ENCODE measurements at regions not wholly inside any gene's neighbourhood (a gene's known extent, or its start where the extent isn't known, plus 50 kb on each side); places are given as distances from the start of the nearest gene placed in this dataset.

DNA sequence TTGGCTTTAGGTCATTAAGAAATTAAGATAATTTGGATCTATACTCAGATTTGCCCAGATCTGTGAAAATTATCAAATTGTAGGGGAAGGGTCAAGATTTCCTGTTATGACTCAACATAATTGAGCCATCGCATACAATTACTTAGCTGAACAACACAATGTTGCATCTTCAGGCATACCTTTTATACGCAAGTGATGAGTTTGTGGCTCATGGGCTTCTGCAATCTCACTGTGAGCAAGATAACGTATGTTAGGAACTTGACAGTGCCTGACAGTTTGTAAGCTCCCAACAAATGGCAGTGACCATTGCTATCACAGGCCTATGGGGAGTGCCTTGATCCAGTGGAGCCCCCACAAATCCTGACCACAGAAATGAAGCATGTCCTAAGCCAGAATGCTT, 199.7 kb downstream of the BCAT1 start:
- Histone ChIP-seq H3K4me1 (ENCODE audit: control insufficient read depth in 5 of 5, insufficient read depth in 5 of 5, low read length in 5 of 5) (peaks cover 0 to 46% (median 4%) of the 10 kb centered on the region in 5 donors), H3K27ac (ENCODE audit: low read depth in 1 of 2, low read length in 1 of 2) (no peak overlapping the region), H3K9me3 (ENCODE audit: control insufficient read depth in 4 of 4, insufficient read depth in 3 of 4, low read length in 3 of 4) (peaks cover 0 to 3% (median 0%) of the 10 kb centered on the region in 4 donors), H3K36me3 (ENCODE audit: control insufficient read depth in 4 of 4, insufficient read depth in 4 of 4, low read length in 4 of 4) (no peaks in the 10 kb centered on the region), H3K9ac (ENCODE audit: insufficient read depth in 1 of 2, low read length in 2 of 2) (no peak overlapping the region), H3K27me3 (ENCODE audit: control insufficient read depth in 3 of 3, insufficient read depth in 3 of 3, low read length in 2 of 3) (no peaks in the 10 kb centered on the region), H3K4me3 (no peak overlapping the region)
- 90 to 92% methylated on average over 3 of the region's 3 CpGs for WGBS, 2 donors
- no peak for DNase-seq
- TF ChIP-seq, protein P1, sequence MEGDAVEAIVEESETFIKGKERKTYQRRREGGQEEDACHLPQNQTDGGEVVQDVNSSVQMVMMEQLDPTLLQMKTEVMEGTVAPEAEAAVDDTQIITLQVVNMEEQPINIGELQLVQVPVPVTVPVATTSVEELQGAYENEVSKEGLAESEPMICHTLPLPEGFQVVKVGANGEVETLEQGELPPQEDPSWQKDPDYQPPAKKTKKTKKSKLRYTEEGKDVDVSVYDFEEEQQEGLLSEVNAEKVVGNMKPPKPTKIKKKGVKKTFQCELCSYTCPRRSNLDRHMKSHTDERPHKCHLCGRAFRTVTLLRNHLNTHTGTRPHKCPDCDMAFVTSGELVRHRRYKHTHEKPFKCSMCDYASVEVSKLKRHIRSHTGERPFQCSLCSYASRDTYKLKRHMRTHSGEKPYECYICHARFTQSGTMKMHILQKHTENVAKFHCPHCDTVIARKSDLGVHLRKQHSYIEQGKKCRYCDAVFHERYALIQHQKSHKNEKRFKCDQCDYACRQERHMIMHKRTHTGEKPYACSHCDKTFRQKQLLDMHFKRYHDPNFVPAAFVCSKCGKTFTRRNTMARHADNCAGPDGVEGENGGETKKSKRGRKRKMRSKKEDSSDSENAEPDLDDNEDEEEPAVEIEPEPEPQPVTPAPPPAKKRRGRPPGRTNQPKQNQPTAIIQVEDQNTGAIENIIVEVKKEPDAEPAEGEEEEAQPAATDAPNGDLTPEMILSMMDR (IDR thresholded peaks at IDR 0.05; ENCODE audit: control extremely low read depth, extremely low read depth): no peak
- no peak for ATAC-seq (ENCODE audit: insufficient read depth, low FRiP score)

DNA sequence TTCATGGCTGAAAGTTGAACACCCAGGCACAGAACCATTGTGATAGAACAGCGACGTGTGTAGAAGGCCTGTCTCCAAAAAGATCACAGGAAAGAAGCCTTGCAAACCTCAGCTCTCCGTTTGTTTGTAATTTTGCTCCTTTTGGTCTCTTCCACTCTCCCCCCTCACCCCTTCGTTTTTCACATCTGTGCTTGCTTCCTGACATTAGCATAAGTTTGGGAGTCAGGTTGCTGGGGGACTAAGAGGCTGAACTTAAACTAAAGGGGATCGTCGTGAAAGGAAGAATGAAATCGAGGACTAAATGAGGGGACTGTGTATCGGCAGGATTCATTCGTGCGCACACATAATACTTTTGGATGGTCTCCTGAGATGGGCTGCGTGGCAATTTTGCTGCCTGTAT, 200.6 kb downstream of the BCAT1 start:
- no peak overlapping the region for H3K4me3 ChIP-seq
- peaks cover 0 to 52% (median 4%) of the 10 kb centered on the region in 5 donors for H3K4me1 ChIP-seq (ENCODE audit: control insufficient read depth in 5 of 5, insufficient read depth in 5 of 5, low read length in 5 of 5)
- ATAC-seq (ENCODE audit: insufficient read depth, low FRiP score) (no peak), DNase-seq (no peak)
- TF ChIP-seq, protein P1 (IDR thresholded peaks at IDR 0.05; ENCODE audit: control extremely low read depth, extremely low read depth): no peak
- H3K36me3 ChIP-seq (ENCODE audit: control insufficient read depth in 4 of 4, insufficient read depth in 4 of 4, low read length in 4 of 4): no peaks in the 10 kb centered on the region
- H3K27ac ChIP-seq (ENCODE audit: low read depth in 1 of 2, low read length in 1 of 2): no peak overlapping the region
- peaks cover 0 to 3% (median 0%) of the 10 kb centered on the region in 4 donors for H3K9me3 ChIP-seq (ENCODE audit: control insufficient read depth in 4 of 4, insufficient read depth in 3 of 4, low read length in 3 of 4)
- WGBS, 2 donors: 77 to 87% methylated on average over 11 of the region's 11 CpGs
- H3K27me3 ChIP-seq (ENCODE audit: control insufficient read depth in 3 of 3, insufficient read depth in 3 of 3, low read length in 2 of 3): no peaks in the 10 kb centered on the region
- H3K9ac ChIP-seq (ENCODE audit: insufficient read depth in 1 of 2, low read length in 2 of 2): no peak overlapping the region

DNA sequence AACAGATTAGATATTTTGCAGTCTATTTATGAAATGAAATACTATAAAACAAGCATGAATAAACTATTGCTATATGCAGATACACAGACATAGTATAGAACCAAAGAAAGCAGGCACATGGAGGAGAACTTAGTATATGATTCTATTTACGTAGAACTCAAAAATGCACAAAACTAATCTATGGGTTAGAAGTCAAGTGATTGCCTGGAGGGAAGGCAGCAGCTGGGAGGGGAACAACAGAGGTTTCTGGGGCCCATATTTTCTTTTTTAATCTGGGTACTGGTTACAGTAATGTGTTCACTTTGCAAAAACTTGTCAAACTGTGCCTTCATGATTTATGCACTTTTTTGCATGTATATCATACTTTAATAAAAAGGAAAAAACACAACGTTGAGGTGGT, 202.0 kb downstream of the BCAT1 start:
- TF ChIP-seq, protein P1 (IDR thresholded peaks at IDR 0.05; ENCODE audit: control extremely low read depth, extremely low read depth): no peak
- H3K9ac ChIP-seq (ENCODE audit: insufficient read depth in 1 of 2, low read length in 2 of 2): no peak overlapping the region
- H3K27me3 ChIP-seq (ENCODE audit: control insufficient read depth in 3 of 3, insufficient read depth in 3 of 3, low read length in 2 of 3): no peaks in the 10 kb centered on the region
- 63 to 64% methylated on average over 2 of the region's 2 CpGs for WGBS, 2 donors
- peaks cover 0 to 3% (median 0%) of the 10 kb centered on the region in 4 donors for H3K9me3 ChIP-seq (ENCODE audit: control insufficient read depth in 4 of 4, insufficient read depth in 3 of 4, low read length in 3 of 4)
- H3K4me3 ChIP-seq: no peak overlapping the region
- ATAC-seq (ENCODE audit: insufficient read depth, low FRiP score) (no peak), DNase-seq (no peak)
- no peak overlapping the region for H3K27ac ChIP-seq (ENCODE audit: low read depth in 1 of 2, low read length in 1 of 2)
- H3K4me1 ChIP-seq (ENCODE audit: control insufficient read depth in 5 of 5, insufficient read depth in 5 of 5, low read length in 5 of 5): peaks cover 0 to 51% (median 4%) of the 10 kb centered on the region in 5 donors
- H3K36me3 ChIP-seq (ENCODE audit: control insufficient read depth in 4 of 4, insufficient read depth in 4 of 4, low read length in 4 of 4): no peaks in the 10 kb centered on the region
